Testis (tissue), 2 donors: ENCODE measurements at regions not wholly inside any gene's neighbourhood (a gene's known extent, or its start where the extent isn't known, plus 50 kb on each side); places are given as distances from the start of the nearest gene placed in this dataset.

Experiments used
- POLR2A ChIP-seq: fragments of 450-650 bp; IDR thresholded peaks from one replicate; pipeline ENCODE4 v1.6.1; 2017; ENCODE audit warnings: antibody characterized with exemption, mild to moderate bottlenecking, moderate library complexity
- TF ChIP-seq, protein P1 (sequence below), 3 experiments: fragments of 450-650 bp in 2 of 3; fragments of 200-600 bp in 1 of 3; sonication (generic) in 1 of 3; IDR thresholded peaks; one replicate each; pipeline ENCODE4 v1.5.1; 2016 to 2019; ENCODE audit warnings: antibody characterized with exemption in 3 of 3, mild to moderate bottlenecking in 2 of 3, moderate library complexity in 1 of 3

DNA sequence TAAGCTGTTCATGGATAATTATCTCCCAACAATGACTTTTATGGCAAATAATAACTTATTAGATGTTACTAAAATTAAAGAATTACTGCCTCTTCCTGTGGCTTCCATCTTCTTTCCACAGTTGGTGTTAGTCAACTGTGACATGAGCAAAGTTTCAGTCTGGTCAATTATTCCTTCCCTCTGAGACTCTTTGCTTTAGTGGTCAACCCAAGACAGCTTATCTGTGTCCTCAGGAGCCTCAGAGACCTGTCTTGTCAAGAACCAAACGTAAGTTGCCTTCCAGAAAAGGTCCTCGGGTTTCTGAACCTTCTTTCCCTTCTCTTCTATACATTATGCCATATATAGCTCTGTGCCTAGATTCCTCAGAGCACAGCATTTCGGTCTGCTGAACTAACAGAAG lies 263.2 kb upstream of the ZP4 start:
- no peak for TF ChIP-seq POLR2A
- TF ChIP-seq, protein P1, sequence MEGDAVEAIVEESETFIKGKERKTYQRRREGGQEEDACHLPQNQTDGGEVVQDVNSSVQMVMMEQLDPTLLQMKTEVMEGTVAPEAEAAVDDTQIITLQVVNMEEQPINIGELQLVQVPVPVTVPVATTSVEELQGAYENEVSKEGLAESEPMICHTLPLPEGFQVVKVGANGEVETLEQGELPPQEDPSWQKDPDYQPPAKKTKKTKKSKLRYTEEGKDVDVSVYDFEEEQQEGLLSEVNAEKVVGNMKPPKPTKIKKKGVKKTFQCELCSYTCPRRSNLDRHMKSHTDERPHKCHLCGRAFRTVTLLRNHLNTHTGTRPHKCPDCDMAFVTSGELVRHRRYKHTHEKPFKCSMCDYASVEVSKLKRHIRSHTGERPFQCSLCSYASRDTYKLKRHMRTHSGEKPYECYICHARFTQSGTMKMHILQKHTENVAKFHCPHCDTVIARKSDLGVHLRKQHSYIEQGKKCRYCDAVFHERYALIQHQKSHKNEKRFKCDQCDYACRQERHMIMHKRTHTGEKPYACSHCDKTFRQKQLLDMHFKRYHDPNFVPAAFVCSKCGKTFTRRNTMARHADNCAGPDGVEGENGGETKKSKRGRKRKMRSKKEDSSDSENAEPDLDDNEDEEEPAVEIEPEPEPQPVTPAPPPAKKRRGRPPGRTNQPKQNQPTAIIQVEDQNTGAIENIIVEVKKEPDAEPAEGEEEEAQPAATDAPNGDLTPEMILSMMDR (IDR thresholded peaks at IDR 0.05): no peak
